ENCODE measurements at regions not wholly inside any gene's neighbourhood (a gene's known extent, or its start where the extent isn't known, plus 50 kb on each side); places are given as distances from the start of the nearest gene placed in this dataset.

DNA sequence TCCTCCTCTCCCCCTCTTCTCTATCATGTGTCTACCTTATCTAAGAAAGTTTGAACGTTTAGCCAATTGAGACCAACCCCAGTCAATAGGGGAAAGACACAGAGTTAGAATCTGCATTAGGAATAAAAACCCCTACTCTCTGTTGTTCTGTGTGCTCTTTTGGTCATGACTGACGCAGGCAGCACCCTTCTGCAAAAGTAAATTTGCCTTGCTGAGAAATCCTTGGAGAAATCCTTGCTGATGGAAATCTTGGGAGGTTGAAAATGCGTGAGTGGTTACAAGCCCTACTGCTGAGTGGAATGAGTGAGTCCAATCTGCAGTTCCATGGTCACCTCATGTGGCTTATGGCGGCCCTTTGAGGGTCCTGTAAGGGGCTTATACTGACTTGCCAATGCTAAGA lies 145.2 kb downstream of the AASDHPPT start:
- TF ChIP-seq TMF1 (CRISPR knock-in tag; IDR thresholded peaks at IDR 0.05; ENCODE audit: low read depth), result no peak
- TF ChIP-seq, protein P1, sequence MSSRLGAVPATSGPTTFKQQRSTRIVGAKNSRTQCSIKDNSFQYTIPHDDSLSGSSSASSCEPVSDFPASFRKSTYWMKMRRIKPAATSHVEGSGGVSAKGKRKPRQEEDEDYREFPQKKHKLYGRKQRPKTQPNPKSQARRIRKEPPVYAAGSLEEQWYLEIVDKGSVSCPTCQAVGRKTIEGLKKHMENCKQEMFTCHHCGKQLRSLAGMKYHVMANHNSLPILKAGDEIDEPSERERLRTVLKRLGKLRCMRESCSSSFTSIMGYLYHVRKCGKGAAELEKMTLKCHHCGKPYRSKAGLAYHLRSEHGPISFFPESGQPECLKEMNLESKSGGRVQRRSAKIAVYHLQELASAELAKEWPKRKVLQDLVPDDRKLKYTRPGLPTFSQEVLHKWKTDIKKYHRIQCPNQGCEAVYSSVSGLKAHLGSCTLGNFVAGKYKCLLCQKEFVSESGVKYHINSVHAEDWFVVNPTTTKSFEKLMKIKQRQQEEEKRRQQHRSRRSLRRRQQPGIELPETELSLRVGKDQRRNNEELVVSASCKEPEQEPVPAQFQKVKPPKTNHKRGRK (CRISPR knock-in tag; IDR thresholded peaks at IDR 0.05), result no peak
- TF ChIP-seq JUND (CRISPR knock-in tag; IDR thresholded peaks at IDR 0.05), result no peak
- TF ChIP-seq SRSF9 (IDR thresholded peaks at IDR 0.05; ENCODE audit: borderline replicate concordance, insufficient read depth, low read depth, low read length, poor library complexity, severe bottlenecking), result no peak
- no peak for TF ChIP-seq DPF2 (CRISPR knock-in tag; IDR thresholded peaks at IDR 0.05; ENCODE audit: borderline replicate concordance, low read depth)
- TF ChIP-seq, protein P2, sequence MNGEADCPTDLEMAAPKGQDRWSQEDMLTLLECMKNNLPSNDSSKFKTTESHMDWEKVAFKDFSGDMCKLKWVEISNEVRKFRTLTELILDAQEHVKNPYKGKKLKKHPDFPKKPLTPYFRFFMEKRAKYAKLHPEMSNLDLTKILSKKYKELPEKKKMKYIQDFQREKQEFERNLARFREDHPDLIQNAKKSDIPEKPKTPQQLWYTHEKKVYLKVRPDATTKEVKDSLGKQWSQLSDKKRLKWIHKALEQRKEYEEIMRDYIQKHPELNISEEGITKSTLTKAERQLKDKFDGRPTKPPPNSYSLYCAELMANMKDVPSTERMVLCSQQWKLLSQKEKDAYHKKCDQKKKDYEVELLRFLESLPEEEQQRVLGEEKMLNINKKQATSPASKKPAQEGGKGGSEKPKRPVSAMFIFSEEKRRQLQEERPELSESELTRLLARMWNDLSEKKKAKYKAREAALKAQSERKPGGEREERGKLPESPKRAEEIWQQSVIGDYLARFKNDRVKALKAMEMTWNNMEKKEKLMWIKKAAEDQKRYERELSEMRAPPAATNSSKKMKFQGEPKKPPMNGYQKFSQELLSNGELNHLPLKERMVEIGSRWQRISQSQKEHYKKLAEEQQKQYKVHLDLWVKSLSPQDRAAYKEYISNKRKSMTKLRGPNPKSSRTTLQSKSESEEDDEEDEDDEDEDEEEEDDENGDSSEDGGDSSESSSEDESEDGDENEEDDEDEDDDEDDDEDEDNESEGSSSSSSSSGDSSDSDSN (CRISPR knock-in tag; IDR thresholded peaks at IDR 0.05), result no peak
- TF ChIP-seq NCOA2 (CRISPR knock-in tag; IDR thresholded peaks at IDR 0.05), result no peak
- TF ChIP-seq STAT5B (CRISPR knock-in tag; IDR thresholded peaks at IDR 0.05), result no peak
- TF ChIP-seq, protein P3, sequence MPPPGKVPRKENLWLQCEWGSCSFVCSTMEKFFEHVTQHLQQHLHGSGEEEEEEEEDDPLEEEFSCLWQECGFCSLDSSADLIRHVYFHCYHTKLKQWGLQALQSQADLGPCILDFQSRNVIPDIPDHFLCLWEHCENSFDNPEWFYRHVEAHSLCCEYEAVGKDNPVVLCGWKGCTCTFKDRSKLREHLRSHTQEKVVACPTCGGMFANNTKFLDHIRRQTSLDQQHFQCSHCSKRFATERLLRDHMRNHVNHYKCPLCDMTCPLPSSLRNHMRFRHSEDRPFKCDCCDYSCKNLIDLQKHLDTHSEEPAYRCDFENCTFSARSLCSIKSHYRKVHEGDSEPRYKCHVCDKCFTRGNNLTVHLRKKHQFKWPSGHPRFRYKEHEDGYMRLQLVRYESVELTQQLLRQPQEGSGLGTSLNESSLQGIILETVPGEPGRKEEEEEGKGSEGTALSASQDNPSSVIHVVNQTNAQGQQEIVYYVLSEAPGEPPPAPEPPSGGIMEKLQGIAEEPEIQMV (CRISPR knock-in tag; IDR thresholded peaks at IDR 0.05; ENCODE audit: low read depth), result no peak
- TF ChIP-seq, protein P4, sequence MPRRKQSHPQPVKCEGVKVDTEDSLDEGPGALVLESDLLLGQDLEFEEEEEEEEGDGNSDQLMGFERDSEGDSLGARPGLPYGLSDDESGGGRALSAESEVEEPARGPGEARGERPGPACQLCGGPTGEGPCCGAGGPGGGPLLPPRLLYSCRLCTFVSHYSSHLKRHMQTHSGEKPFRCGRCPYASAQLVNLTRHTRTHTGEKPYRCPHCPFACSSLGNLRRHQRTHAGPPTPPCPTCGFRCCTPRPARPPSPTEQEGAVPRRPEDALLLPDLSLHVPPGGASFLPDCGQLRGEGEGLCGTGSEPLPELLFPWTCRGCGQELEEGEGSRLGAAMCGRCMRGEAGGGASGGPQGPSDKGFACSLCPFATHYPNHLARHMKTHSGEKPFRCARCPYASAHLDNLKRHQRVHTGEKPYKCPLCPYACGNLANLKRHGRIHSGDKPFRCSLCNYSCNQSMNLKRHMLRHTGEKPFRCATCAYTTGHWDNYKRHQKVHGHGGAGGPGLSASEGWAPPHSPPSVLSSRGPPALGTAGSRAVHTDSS (CRISPR knock-in tag; conservative IDR thresholded peaks at IDR 0.05), result no peak
- no peak for TF ChIP-seq FOXM1 (CRISPR knock-in tag; IDR thresholded peaks at IDR 0.05)
